OCI-LY3 (cell line): ENCODE measurements at regions not wholly inside any gene's neighbourhood (a gene's known extent, or its start where the extent isn't known, plus 50 kb on each side); places are given as distances from the start of the nearest gene placed in this dataset.

Experiments used
- CTCF ChIP-seq: fragments of 200-600, 300-600 bp; sonication (generic); IDR thresholded peaks from 2 replicates; pipeline ENCODE4 v1.5.1; 2014; ENCODE audit warnings: antibody characterized with exemption, low read length, low read depth
- EZH2phosphoT487 ChIP-seq: fragments of 200-600 bp; shearing (Covaris generic); IDR thresholded peaks from 2 replicates; pipeline ENCODE4 v1.6.1; 2018; ENCODE audit warnings: antibody characterized with exemption, mixed run types, low read depth

- no peak for TF ChIP-seq CTCF
- no peak for TF ChIP-seq EZH2phosphoT487
Measured at GRCh38 chr4:35975617-35976355, 268.5 kb downstream of the ARAP2 start.
